H7 (cell line): ENCODE measurements at regions not wholly inside any gene's neighbourhood (a gene's known extent, or its start where the extent isn't known, plus 50 kb on each side); places are given as distances from the start of the nearest gene placed in this dataset.

Experiments used
- DNase-seq: peaks from one replicate; pipeline ENCODE4 v3.0.0; 2012
- H3K27me3 ChIP-seq: 2 replicates; pipeline ENCODE4 v1.6.0; 2011; ENCODE audit warnings: mild to moderate bottlenecking, low read length; ENCODE audit not compliant: control insufficient read depth, insufficient read depth
- H3K36me3 ChIP-seq: replicated peaks from 2 replicates; pipeline ENCODE4 v1.5.1; 2011; ENCODE audit warnings: low read length; ENCODE audit not compliant: control insufficient read depth, insufficient read depth
- H3K4me3 ChIP-seq: 2 replicates; pipeline ENCODE4 v1.5.1; 2011; ENCODE audit warnings: low read depth, mild to moderate bottlenecking, control low read depth, low read length, moderate library complexity; ENCODE audit not compliant: insufficient read depth

GRCh38 chr18:75358928-75359327, 68.6 kb downstream of the SMIM21 start:
- no peak for DNase-seq
- H3K4me3 ChIP-seq = no peak overlapping the region
- no peaks in the 10 kb centered on the region for H3K36me3 ChIP-seq
- no peaks in the 10 kb centered on the region for H3K27me3 ChIP-seq

GRCh38 chr18:75353357-75353756, 74.1 kb downstream of the SMIM21 start:
- DNase-seq = no peak
- Histone ChIP-seq H3K4me3 (no peak overlapping the region), H3K36me3 (no peaks in the 10 kb centered on the region), H3K27me3 (no peaks in the 10 kb centered on the region)

- H3K27me3 ChIP-seq = no peaks in the 10 kb centered on the region
- H3K4me3 ChIP-seq = no peak overlapping the region
- no peaks in the 10 kb centered on the region for H3K36me3 ChIP-seq
- DNase-seq = no peak
Observed at GRCh38 chr18:75351409-75351808, 76.1 kb downstream of the SMIM21 start.

DNA sequence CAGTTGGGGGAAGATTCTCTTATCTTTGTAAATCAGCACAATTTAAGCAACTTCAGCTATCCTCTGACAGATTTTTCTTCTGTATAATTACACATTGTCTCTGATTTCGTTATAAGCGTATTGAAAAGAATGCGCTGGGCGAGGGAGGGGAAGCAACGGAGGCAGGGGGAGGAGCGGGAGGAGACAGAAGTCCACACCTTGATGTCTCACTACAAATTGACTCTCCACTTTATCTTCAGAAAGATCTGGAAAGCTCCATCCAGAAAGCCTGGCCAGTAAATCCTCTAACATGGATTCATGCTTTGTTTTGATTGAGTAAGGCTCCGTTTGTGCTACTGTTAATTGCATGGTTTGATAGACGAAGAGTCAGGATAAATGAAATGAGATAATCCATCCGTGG, 76.6 kb downstream of the SMIM21 start:
- Histone ChIP-seq H3K4me3 (no peak overlapping the region), H3K27me3 (no peaks in the 10 kb centered on the region), H3K36me3 (no peaks in the 10 kb centered on the region)
- no peak for DNase-seq

GRCh38 chr18:75350512-75350839, 77.0 kb downstream of the SMIM21 start:
- no peaks in the 10 kb centered on the region for H3K36me3 ChIP-seq
- DNase-seq = no peak
- H3K27me3 ChIP-seq = no peaks in the 10 kb centered on the region
- no peak overlapping the region for H3K4me3 ChIP-seq

DNA sequence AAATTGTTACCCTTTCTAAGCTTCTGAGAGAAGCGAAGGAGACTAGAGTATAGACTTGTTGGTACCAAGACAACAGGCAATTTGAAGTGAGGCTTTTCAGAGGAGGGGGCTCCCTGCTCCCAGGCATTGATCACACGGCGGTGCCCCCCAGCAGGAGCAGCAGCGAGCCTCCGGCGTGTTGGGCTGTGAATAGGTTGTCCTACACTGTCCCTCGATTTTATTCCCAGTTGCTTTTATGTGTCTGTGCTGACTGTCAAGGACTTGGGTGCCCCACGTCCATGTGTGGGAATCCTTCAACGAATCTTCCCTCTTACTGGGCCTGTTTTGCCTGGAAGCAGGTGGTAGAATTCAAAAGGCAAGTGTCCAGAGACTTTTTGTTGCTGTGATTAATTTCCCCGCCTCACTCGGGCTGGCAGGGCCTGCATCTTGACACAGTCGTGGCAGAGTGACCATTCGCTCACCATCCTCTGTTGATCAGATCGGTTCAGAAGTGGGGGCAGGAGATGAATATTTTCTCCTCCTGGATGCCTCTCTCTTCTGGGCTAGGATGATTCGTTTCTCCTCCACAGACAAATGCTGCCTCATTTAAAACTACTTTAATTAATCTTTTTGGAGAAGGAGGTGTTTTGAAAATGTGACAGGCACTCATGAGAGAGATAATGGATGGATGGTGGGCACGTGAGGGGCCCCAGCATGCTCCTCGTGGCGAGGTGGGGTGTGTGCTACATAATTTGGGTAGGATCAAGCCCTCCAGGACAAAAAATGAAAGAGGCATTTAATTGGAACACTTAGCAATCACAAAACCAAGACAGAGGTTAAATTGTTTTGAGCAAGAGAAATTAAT, 77.6 kb downstream of the SMIM21 start:
- H3K36me3 ChIP-seq = no peaks in the 10 kb centered on the region
- no peak overlapping the region for H3K4me3 ChIP-seq
- no peaks in the 10 kb centered on the region for H3K27me3 ChIP-seq
- no peak for DNase-seq

DNA sequence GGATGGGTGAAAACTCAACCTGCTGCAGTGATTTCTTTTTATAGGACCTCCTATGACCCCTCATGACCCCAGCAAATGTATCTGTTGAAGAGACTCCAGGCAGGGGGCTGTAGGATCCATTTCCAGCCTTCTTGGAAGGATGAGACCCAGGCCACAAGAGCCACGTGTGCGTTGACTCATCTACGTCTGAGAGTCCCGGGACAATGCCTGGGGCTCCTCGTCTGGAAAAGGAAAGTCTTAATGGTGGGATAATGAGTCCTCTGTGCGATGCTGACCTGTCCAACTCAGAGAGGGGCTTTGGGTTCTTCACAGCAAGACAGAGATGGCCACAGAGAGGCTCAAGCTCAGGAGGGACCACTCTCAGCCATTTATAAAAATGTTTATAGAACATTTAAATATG, 80.8 kb downstream of the SMIM21 start:
- H3K4me3 ChIP-seq = no peak overlapping the region
- no peak for DNase-seq
- H3K27me3 ChIP-seq = no peaks in the 10 kb centered on the region
- no peaks in the 10 kb centered on the region for H3K36me3 ChIP-seq

GRCh38 chr18:75344615-75345014, 82.9 kb downstream of the SMIM21 start:
- H3K36me3 ChIP-seq = no peaks in the 10 kb centered on the region
- DNase-seq = no peak
- no peak overlapping the region for H3K4me3 ChIP-seq
- no peaks in the 10 kb centered on the region for H3K27me3 ChIP-seq

DNA sequence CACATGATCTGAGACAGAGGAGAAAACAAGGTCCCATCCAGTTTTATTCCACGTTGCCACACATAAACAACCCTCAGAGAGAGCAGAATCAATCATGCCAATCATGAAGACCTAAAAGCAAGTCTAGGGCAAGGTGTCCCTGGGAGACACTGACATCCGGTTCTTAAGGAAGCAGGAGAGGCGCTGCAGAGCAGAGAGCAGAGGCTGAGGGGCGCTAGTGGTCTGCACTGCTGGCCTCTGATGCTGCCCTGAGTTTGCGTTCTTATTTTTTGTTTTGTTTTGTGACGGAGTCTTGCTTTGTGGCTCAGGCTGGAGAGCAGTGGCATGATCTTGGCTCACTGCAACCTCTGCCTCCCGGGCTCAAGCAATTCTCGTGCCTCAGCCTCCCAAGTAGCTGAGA, 83.3 kb downstream of the SMIM21 start:
- no peaks in the 10 kb centered on the region for H3K27me3 ChIP-seq
- no peaks in the 10 kb centered on the region for H3K36me3 ChIP-seq
- no peak overlapping the region for H3K4me3 ChIP-seq
- DNase-seq = peak; percentile 68

GRCh38 chr18:75343389-75343788, 84.1 kb downstream of the SMIM21 start:
- H3K27me3 ChIP-seq = no peaks in the 10 kb centered on the region
- no peaks in the 10 kb centered on the region for H3K36me3 ChIP-seq
- DNase-seq = no peak
- H3K4me3 ChIP-seq = no peak overlapping the region

GRCh38 chr18:75341897-75342296, 85.6 kb downstream of the SMIM21 start:
- H3K36me3 ChIP-seq = no peaks in the 10 kb centered on the region
- H3K27me3 ChIP-seq = no peaks in the 10 kb centered on the region
- no peak for DNase-seq
- no peak overlapping the region for H3K4me3 ChIP-seq

DNA sequence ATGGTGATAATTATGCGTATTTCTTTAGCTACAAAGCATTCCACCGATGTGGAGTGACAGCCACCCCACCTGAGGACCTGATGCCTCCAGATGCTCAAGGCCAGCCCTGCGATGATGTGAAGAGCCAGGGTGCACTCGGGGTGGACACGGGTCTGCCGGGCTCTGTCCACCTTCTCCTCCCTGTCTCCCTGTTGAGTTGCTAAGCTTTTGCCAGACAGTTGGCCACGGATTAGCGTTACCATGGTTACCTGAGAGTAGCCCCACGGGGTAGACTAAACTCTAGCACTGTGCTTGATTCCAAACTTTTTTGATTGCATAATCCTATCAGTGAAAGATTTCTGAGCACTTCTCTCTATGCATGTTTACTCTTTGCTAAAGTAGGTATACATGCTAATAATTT, 86.2 kb downstream of the SMIM21 start:
- Histone ChIP-seq H3K4me3 (no peak overlapping the region), H3K27me3 (no peaks in the 10 kb centered on the region), H3K36me3 (no peaks in the 10 kb centered on the region)
- peak; percentile 68 for DNase-seq

DNA sequence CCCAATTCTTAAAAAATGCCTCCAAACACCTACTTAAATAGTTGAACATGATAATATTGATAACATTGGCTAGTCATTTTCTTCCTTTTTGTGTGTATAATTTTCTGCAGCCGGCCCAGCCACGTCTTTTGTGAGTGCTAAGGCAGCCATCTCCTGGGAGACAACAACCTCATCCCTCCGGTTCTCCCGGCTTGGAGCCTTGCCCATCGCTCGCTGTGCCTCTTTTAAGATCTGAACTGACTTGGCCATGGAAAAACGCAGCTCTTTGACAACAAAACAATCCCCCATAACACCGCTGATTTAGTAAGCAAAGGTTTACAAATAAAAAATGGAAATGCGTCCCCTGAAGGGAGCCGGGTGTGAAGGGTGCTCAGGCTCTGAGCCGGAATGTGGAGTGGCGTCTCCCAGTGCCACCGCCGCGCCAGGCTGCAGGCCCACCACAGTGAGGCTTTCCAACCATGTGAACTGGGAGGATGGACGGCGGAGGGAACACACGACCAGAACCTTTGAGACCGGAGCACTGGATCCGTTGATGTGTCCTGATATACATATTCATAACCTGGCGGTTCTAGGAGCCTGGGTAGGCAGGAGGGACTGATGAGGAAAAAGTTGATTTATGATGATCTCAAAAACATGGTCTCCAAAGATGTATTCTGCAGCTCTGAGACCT, 87.4 kb downstream of the SMIM21 start:
- Histone ChIP-seq H3K27me3 (no peaks in the 10 kb centered on the region), H3K36me3 (no peaks in the 10 kb centered on the region), H3K4me3 (no peak overlapping the region)
- no peak for DNase-seq
